ENCODE measurements at regions not wholly inside any gene's neighbourhood (a gene's known extent, or its start where the extent isn't known, plus 50 kb on each side); places are given as distances from the start of the nearest gene placed in this dataset.

GRCh38 chr3:66093981-66094380, 55.3 kb upstream of the MAGI1 start:
- Histone ChIP-seq H3K4me3 (ENCODE audit: insufficient read length, low read depth) (no peak overlapping the region), H3K9ac (ENCODE audit: insufficient read length, low read depth) (no peak overlapping the region), H3K27me3 (ENCODE audit: insufficient read depth, insufficient read length) (no peaks in the 10 kb centered on the region), H3K36me3 (ENCODE audit: insufficient read depth, insufficient read length, low read length) (no peaks in the 10 kb centered on the region), H3K4me1 (ENCODE audit: insufficient read depth, insufficient read length) (no peaks in the 10 kb centered on the region), H3K9me3 (ENCODE audit: insufficient read depth, low read length) (peaks cover 10% of the 10 kb centered on the region; the same call in 1 of the 2 replicates)
- DNase-seq (ENCODE audit: low read depth, low spot score), result no peak
- TF ChIP-seq ZNF274 (IDR thresholded peaks at IDR 0.05; ENCODE audit: low read depth, low read length) (no peak), SUZ12 (IDR thresholded peaks at IDR 0.05; ENCODE audit: extremely low read depth, insufficient read depth, insufficient read length) (no peak), YY1 (IDR thresholded peaks at IDR 0.05; ENCODE audit: insufficient read depth, insufficient read length) (no peak)

- peaks cover 10% of the 10 kb centered on the region; the same call in 1 of the 2 replicates for H3K9me3 ChIP-seq (ENCODE audit: insufficient read depth, low read length)
- H3K4me1 ChIP-seq (ENCODE audit: insufficient read depth, insufficient read length), result no peaks in the 10 kb centered on the region
- no peak overlapping the region for H3K9ac ChIP-seq (ENCODE audit: insufficient read length, low read depth)
- no peaks in the 10 kb centered on the region for H3K36me3 ChIP-seq (ENCODE audit: insufficient read depth, insufficient read length, low read length)
- no peak for DNase-seq (ENCODE audit: low read depth, low spot score)
- TF ChIP-seq SUZ12 (IDR thresholded peaks at IDR 0.05; ENCODE audit: extremely low read depth, insufficient read depth, insufficient read length) (no peak), YY1 (IDR thresholded peaks at IDR 0.05; ENCODE audit: insufficient read depth, insufficient read length) (no peak), ZNF274 (IDR thresholded peaks at IDR 0.05; ENCODE audit: low read depth, low read length) (no peak)
- no peak overlapping the region for H3K4me3 ChIP-seq (ENCODE audit: insufficient read length, low read depth)
- H3K27me3 ChIP-seq (ENCODE audit: insufficient read depth, insufficient read length), result no peaks in the 10 kb centered on the region
These were observed 53.7 kb upstream of the MAGI1 start for GRCh38 chr3:66092175-66092995.

Data from NT2/D1 (cell line).